HL-60/S4 (cell line): ENCODE measurements at regions not wholly inside any gene's neighbourhood (a gene's known extent, or its start where the extent isn't known, plus 50 kb on each side); places are given as distances from the start of the nearest gene placed in this dataset.

ENCODE experiments used
- in situ Hi-C: fragments of 300-500 bp; cut with MboI; formaldehyde crosslinking; loops from 2 replicates; pipeline ENCODE4 v1.14.3; 2022; ENCODE audit warnings: low sequenced_read_pairs

DNA sequence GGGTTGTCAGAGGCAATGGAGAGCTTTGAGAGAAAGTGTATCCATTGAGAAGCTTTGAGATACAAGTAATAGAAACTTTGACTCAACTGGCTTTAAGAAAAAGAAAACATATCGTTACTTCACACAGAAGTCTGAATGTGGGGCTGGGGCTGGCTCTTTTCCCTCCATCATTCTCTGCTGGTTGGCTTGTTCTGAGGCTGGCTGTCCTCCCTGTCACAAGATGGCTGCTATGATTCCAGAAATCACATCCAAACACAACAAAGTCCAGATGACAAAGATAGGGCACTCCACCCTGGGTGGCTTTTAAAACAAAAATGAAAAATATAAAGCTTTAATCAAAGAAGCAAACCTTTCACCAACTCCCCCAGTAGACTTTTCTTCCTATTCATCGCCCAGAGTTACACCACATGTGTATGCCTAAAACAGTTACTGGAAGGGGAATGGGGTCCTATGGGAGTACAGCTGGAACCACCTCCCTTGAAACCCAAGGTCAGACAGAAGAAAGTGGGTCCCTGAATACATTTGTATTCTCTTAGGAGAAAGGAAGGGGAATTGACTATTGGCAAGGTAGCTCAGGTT lies 284.3 kb downstream of the GAS1 start:
- in situ Hi-C loops, result no loop called here

DNA sequence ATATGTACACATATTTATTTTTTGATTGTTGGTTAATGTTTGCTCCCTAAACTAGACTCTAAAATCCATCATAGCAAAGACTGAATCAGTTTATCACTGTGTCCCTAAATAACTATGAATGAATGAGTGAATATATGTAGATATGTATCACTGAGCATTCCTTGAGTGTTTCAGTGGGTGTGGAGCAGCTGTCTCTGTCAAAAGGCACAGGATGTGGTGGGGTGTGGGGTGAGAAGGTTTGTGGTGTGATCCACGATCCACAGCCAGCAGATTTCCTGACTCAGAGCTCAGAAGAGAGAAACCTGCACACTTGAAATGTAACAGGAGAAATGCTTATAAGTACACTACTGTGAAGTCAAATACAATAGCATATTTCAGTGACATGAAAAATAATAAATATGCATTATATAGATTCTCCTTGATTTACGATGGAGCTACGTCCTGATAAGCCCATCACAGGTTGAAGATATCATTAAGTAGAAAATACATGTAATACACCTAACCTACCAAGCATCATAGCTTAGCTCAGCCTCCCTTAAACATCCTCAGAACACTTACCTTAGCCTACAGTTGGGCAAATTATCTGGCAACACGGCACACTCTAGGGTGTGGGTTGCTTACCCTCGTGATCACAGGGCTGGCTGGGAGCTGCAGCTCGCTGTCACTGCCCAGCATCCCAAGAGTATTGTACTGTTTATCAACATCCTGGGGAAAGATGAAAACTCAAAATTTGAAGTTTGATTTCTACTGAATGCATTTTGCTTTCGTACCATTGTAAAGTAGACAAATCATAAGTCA lies 287.0 kb downstream of the GAS1 start:
- in situ Hi-C loops, result no loop called here

DNA sequence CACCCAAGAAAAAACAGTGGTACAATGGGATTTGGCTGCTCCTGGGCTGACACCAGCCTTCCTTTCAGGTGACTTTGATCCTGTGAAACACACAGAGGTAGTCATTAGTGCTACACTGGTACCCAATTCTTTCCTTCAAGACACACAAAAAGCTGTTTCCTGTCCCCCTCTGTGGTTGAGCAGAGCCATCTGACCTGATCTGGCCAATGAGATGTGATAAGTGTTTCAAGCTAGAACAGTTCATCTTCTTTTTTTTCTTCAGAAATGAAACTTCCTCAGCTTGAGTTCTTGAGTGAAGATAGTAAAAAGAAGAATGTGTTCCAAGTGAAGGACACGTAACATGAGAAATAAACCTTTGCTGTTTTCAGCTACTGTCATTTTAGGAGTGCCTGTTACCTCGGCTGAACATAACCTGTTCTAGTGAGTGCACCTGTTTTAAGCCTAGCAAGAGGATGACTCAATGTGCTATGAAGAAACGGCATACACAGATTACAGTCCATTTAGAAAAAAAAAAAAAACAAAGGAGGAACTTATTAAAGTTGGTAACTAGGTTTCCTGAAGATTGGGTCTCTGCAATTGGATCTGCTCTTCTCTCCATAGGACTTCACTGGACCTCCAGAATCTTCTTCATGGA lies 287.8 kb downstream of the GAS1 start:
- in situ Hi-C loops, result no loop called here

DNA sequence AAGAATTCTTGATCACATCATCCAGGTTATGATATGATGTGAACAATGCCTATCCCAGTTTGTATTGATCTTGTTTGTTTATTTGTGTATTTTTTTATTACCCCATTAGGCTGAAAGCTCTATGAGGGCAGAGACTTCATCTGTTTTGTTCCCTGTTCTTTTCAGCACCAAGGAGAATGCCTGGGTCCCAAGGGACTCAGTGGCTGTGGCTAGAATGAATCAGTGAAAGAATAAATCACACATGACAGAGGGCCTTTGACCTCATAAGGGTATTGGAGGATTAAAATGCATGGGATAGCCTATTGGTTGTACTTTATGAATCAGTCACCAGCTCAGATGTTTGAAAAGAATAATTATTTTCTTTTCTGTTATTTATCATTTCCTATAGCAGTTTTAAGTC lies 292.2 kb downstream of the GAS1 start:
- in situ Hi-C loops, result no loop called here

DNA sequence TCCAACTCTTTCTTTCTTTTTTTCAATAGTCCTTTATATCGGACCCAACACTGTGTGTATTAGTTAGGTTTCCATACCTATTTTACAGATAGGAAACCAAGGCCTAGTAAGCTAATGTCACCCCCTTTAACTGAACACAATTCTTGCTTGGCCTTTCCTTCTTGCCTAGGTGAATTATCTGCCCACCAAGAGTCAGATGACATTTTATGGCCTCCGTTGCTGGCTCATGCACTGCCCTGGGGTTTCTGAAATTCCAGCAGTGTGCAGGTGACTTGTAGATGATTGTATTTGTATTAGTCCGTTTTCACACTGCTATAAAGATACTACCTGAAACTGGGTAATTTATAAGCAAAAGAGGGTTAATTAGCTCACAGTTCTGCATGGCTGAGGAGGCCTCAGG lies 293.8 kb downstream of the GAS1 start:
- in situ Hi-C loops, result no loop called here

DNA sequence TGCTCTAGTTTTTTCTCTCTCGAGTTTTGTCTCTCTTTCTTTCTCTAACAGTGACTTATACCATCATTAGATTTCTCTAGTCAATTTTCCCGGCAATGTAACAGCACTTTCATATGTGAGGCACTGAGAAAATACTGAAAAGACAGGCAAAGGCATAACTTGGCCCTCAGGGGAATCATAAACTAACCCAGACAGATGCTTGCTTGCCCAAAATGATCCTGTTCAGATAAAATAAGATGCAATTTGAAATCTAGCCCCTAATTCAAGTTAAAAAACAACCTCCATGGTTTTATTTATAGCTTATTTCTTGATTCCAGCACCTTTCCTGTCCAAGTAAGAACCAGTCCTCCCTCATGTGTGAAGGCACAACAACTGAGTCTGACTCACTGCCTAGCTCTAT lies 294.6 kb downstream of the GAS1 start:
- in situ Hi-C loops, result no loop called here

DNA sequence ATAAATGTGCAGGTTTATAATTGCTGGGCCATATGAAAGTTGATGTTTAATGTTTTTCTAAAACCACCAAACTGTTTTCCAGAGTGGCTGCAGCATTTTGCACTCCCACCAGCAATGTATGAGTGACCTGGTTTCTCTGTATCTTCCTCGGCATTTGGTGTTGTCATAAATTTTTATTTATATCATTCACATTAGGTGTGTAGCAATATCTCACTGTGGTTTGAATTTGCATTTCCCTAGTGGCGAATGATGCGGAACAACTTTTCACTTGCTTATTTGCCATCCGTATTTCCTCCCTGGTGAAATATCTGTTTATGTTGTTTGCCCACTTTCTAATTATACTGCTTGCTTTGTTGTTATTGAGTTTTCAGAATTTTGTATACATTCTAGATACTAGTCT lies 295.7 kb upstream of the TUT7 start:
- in situ Hi-C loops, result loop anchor here (25.0 kb wide), 1 partner anchor 662 kb away; no protein-coding TSS in a partner anchor

DNA sequence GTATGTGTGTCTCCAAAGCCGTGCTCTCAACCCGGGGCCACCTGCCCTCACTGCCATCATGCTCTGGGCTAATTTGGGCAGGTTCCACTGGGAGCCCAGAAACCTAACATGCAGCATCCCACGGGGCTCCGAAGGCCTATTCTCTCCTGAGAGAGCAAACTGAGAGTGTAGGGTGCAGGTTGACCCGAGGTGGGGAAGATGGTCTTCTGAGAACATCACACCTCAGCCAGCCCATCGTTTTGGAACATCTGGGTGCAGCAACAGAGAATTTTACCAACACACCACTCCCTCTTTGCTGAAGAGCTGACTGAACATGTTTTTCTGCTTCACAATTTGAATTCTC lies 294.6 kb upstream of the TUT7 start:
- in situ Hi-C loops, result loop anchor here (25.0 kb wide), 1 partner anchor 664 kb away; no protein-coding TSS in a partner anchor

DNA sequence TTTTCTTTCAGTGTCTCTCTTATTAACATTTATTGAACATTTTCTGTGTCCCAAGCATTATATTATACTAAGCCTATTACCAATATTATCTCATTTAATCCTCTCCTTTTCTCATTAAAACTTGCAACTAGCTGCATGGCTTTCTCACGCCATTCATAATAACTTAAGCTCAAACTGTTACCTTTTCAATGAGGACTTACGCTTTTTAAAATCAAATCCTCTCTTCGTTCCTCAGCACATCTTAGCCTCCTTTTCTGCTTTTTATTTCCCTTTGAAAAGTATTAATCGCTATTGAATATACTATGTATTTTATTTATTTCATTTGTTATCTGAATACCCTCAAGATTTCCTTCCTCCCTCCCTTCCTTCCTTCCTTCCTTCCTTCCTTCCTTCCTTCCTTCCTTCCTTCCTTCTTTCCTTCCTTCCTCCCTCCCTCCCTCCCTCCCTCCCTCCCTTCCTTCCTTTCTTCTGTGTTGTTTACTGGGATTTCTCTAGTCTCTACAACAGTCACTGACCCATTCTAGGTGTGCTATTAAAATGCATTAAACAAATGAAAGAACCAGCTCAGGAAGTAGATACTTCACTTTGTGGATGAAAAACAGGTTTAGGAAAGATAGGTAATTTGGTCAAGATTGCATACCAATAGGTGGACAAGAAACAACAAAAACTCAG lies 294.1 kb upstream of the TUT7 start:
- in situ Hi-C loops, result loop anchor here (25.0 kb wide), 1 partner anchor 664 kb away; no protein-coding TSS in a partner anchor

DNA sequence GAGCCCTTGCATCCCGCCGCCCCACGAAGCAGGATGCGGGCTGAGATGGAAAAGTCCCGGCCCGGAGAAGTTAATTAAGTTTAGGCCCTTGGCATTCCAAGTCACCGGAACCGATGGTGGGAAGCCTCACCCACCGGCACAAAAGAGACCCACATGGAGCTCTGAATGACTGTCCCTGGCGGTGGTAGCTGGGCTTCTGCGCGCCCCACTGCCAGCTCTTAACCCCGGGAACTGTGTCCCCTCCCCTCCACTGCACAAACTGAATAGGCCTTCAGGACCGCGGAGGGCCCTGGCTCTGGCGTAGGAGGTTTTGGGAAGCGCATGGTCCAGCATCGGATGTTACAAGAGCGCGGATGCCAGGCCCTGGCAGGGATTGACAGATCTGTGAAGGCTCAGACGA lies 291.1 kb upstream of the TUT7 start:
- in situ Hi-C loops, result loop anchor here (25.0 kb wide), 1 partner anchor 667 kb away; no protein-coding TSS in a partner anchor

DNA sequence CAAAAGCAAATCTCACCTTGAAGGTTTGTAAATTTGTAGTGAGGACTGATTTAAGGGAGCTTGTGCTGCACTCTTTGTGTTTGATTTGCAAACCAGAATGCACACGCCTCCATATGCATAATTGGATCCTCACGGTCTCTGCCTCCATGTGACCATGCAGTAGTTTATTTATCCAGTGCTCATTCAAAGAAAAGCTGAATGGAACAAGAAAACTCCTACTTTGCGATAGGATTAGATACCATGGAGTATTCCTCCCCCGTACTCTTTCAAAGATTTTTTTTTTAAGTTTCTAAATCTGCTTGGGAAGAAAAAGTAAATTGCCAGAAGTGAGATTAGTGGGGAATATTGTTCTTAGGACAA lies 290.4 kb upstream of the TUT7 start:
- in situ Hi-C loops, result loop anchor here (25.0 kb wide), 1 partner anchor 668 kb away; no protein-coding TSS in a partner anchor

DNA sequence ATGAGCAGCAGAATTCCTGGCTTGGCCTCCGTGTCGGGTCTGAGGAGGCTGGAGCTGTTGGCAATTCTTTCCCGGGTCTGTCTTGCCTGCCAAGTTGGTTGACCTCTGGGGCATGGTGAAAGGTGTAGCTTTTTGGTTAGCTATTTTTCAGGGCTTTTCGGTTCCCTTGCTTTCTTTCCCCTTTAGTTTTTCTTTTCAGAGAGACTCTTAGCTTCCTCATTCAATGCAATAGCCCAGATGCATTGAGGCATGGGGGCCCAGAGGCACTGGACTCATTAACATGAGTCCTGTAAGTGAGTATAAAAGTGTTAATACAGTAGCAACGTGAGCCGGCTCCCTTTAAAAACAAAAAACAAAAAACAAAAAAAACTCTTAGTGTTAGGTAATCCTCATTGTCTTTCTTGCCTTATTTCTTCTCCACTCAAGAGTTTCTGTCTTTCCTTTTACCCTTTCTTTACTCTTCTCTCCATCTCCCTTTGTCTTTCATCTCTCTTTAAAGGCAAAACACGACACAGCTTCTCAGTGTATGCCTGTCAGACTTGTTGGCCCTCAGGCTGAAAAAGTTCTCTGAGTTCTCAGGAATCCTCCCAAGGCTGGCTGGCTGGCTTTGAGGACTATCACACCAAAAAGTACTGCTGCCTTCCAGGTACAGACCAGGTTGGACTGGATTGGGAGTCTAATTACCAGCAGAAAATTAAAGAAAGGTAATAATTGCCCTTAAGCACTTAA lies 289.9 kb upstream of the TUT7 start:
- in situ Hi-C loops, result loop anchor here (25.0 kb wide), 1 partner anchor 668 kb away; no protein-coding TSS in a partner anchor

DNA sequence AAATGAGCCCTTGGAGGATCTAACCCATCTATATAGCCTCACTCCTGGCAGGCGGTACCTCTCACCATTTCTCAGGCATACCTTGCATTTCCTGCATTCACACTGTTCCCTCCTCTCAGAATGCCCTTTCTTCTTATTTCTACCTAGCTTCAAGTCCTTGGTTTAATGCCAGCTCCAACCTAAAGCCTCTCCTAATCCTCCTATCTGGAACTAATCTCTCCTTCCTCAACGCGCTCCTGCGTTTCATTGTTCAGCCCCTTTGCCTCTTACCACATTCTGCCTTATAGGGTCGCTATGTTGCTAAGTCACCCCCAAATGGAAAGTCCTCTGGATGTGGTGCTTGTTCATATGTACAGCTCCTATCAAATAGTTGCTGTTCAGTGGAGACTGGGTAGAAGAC lies 288.5 kb upstream of the TUT7 start:
- in situ Hi-C loops, result loop anchor here (25.0 kb wide), 1 partner anchor 670 kb away; no protein-coding TSS in a partner anchor

DNA sequence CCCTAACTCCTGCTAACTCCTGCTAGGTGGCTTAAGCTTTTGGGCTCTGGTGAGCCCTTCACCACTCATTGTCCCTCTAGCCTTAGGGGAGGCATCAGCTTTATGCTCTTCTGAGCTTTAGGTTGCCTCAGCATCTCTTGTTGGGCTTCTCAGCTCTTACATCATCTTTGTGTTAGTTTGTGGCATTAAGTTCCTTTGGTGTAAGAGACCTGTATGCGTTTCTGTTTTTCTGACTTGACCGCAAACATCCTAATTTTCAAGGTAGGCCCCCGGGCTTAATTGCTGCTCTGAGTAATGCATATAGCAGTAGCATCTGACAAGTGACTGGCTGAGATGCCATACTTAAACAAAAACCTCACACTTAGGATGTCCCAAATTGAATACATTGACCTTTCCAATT lies 287.8 kb upstream of the TUT7 start:
- in situ Hi-C loops, result loop anchor here (25.0 kb wide), 1 partner anchor 670 kb away; no protein-coding TSS in a partner anchor

DNA sequence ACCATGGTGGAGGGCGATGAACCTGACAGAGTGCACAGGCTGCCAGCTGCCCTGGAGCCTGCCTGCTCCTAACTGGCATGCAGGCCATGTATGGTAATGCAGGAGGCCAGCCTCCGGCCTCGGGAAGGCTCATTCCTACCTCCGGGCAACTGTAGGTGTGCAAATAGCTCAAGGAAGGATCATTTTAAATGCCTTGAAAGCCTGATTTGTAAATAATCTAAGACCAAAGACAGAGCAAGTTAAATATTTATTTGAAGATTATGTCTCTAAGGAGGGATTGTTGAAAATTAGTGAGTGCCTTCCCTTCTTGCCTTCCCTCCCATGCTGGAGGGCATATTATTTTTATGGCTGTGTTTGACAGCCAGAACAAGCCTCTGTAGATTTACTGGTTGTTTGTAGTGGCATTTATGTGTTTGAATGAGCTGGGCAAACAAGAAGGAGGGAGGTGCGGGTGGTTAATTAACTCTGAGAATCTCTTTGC lies 285.7 kb upstream of the TUT7 start:
- in situ Hi-C loops, result loop anchor here (25.0 kb wide), 1 partner anchor 672 kb away; no protein-coding TSS in a partner anchor

DNA sequence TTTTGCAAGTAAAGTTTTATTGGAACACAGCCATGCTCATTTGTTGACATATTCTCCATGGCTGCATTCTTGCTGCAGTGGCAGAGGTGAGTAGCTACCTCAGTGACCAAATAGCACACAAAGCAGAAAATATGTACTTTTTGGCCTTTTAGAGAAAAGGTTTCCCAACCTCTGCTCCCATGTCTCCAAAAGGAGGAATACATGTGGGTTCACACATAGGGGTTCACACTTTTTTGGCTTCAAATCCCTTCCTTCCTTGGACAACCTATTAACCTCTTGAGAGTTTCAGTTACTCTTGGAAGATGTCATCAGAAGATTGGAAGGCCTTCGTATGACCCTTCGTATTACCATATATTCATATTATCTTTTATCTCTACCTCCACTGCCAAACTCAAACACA lies 285.1 kb upstream of the TUT7 start:
- in situ Hi-C loops, result loop anchor here (25.0 kb wide), 1 partner anchor 673 kb away; no protein-coding TSS in a partner anchor

DNA sequence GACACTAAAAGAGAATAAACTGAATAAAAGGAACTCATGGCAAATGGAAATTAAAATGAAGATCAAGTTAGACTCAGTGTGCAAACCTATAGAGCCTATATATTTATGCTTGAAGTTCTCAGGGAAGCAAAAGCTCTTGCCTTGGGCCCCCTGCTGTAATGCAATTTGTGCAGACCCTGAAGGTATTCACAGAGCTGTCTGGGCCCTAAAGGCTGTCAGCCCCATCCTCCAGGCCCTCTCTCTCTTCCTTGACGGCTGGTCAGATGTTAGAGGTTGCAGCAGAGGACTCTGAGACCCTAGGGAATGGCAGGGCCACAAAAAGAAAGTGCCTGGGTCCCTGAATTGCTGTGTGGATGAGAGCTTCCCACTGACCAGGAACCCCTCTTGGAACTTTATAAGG lies 283.9 kb upstream of the TUT7 start:
- in situ Hi-C loops, result loop anchor here (25.0 kb wide), 1 partner anchor 674 kb away; no protein-coding TSS in a partner anchor

DNA sequence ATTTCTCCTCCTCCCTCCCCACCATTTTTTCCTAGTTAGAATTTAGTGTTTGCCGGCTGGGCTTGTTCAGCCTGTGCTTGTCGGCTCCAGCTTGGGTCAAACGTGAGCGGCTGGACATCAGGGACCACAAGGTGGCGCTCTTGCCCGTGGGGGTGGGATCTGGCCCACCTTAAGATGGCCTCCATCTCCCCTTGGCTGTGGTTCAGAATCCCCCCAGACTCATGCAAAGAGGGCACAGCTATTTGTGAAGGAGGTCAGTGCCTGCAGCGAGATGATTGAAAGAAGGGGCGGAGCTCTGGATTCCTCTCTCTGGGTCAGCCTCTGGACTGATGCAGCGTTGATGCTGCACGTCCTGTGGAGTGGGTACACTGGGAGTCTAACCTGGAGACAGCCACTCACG lies 283.3 kb upstream of the TUT7 start:
- in situ Hi-C loops, result loop anchor here (25.0 kb wide), 1 partner anchor 675 kb away; no protein-coding TSS in a partner anchor

DNA sequence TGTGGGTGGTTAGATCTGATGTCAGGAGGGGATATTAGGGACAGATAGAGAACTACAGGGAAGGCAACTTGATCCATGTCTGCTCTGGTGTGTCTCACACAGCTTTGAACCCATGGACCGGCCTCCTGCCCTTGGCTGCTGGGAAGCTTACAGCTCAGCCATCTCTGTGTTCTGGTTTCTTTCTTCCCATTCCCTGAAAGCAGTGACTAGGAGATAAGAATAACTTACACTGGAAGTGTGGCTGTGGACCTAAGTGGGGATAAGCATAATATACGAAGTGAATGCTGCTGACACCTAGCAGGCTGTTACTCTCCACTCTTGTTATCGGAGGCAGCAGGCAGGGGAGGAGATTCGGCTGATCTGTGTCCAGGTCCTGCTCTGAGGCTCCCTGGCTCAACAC lies 282.3 kb upstream of the TUT7 start:
- in situ Hi-C loops, result loop anchor here (25.0 kb wide), 1 partner anchor 676 kb away; no protein-coding TSS in a partner anchor

DNA sequence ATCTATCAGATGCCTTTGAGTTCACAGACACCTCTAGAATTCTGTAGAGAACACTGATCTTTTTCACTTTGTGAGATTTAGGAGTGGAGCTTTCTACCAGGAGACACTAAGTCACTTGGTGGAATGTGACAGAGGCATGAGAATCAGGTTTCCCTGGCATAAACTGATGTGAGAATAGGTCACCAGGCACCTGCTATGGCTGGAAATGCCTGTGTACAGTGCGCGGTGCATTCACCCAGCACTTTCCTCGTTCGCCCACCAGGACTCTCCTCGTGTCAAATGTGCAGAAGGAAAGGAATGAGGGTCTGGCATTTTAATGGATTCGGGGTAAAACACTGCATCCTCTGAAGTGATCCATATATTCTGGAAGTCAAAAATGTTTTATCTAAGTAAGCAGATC lies 281.8 kb upstream of the TUT7 start:
- in situ Hi-C loops, result loop anchor here (25.0 kb wide), 1 partner anchor 676 kb away; no protein-coding TSS in a partner anchor
